DND-41 (cell line): ENCODE measurements at regions not wholly inside any gene's neighbourhood (a gene's known extent, or its start where the extent isn't known, plus 50 kb on each side); places are given as distances from the start of the nearest gene placed in this dataset.

Experiments
- EZH2 ChIP-seq: IDR thresholded peaks from 3 replicates; pipeline ENCODE4 v1.6.1; 2012; ENCODE audit warnings: borderline replicate concordance, low read depth, mild to moderate bottlenecking, moderate library complexity, low read length, inconsistent platforms; ENCODE audit not compliant: severe bottlenecking
- TF ChIP-seq, protein P1 (sequence below): IDR thresholded peaks from 2 replicates; pipeline ENCODE4 v1.5.1; 2012; ENCODE audit warnings: borderline replicate concordance, low read length, moderate library complexity, mild to moderate bottlenecking; ENCODE audit not compliant: poor library complexity, severe bottlenecking; ENCODE audit errors: extremely low read depth

DNA sequence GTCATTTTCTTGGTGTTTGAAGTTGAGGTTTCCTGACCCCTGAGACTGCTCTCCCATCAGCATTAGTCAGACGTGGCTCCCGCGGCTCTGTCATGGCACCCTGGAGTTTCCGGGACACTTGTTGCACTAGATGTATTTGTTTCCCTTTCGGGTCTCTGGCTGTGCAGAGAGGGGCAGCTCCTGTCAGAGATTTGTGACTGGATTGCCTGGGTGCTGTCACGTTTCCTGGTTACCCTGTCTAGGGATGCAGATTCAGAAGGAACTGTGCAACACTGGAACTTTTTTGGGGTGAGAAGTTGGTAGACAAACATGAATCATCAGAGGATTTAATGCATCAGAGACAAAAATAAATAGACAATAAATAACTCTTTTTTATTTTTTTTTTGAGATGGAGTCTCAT is 431.8 kb upstream of the MAN1A1 start:
- TF ChIP-seq, protein P1, sequence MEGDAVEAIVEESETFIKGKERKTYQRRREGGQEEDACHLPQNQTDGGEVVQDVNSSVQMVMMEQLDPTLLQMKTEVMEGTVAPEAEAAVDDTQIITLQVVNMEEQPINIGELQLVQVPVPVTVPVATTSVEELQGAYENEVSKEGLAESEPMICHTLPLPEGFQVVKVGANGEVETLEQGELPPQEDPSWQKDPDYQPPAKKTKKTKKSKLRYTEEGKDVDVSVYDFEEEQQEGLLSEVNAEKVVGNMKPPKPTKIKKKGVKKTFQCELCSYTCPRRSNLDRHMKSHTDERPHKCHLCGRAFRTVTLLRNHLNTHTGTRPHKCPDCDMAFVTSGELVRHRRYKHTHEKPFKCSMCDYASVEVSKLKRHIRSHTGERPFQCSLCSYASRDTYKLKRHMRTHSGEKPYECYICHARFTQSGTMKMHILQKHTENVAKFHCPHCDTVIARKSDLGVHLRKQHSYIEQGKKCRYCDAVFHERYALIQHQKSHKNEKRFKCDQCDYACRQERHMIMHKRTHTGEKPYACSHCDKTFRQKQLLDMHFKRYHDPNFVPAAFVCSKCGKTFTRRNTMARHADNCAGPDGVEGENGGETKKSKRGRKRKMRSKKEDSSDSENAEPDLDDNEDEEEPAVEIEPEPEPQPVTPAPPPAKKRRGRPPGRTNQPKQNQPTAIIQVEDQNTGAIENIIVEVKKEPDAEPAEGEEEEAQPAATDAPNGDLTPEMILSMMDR, result no peak
- TF ChIP-seq EZH2, result no peak
